ENCODE measurements at regions not wholly inside any gene's neighbourhood (a gene's known extent, or its start where the extent isn't known, plus 50 kb on each side); places are given as distances from the start of the nearest gene placed in this dataset.

DNA sequence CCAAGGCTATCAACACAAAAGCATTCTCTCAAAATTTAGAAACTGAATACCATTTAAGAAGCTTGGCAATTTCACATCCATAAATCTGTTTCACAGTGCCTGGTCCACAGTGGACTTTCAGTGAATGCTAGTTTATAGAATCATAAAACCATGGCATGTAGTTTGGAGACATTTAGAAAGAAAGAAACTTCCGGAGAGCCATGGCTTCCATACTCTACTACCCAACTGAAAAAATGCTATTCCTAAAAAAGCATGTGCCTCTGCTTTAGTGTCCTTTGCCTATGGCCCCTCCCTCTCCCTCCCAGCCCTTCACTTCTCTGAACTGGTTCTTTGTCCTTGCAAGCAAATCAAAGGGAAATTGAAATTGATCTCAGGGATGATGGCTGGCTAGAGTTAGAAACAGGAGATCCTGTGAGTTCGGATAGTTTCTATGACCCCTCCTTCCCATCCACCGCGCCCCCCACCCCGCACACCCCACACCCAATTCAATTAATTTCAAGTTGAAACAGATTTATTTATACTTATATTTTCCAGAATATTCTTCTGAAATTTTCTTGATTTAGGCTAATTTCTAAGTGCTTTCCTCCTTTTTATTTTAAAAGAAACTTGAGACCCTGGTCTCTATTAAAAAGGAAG lies 248.3 kb downstream of the TRIB2 start:
- no peak for DNase-seq (ENCODE audit: low read depth in 1 of 2, low spot score in 1 of 2)
- Histone ChIP-seq H3K4me3 (no peak overlapping the region), H3K36me3 (no peaks in the 10 kb centered on the region), H3K27ac (no peak overlapping the region), H3K9me3 (ENCODE audit: low read depth) (no peaks in the 10 kb centered on the region), H3K27me3 (no peaks in the 10 kb centered on the region), H3K4me1 (ENCODE audit: low read depth) (no peaks in the 10 kb centered on the region)
- TF ChIP-seq, protein P1, sequence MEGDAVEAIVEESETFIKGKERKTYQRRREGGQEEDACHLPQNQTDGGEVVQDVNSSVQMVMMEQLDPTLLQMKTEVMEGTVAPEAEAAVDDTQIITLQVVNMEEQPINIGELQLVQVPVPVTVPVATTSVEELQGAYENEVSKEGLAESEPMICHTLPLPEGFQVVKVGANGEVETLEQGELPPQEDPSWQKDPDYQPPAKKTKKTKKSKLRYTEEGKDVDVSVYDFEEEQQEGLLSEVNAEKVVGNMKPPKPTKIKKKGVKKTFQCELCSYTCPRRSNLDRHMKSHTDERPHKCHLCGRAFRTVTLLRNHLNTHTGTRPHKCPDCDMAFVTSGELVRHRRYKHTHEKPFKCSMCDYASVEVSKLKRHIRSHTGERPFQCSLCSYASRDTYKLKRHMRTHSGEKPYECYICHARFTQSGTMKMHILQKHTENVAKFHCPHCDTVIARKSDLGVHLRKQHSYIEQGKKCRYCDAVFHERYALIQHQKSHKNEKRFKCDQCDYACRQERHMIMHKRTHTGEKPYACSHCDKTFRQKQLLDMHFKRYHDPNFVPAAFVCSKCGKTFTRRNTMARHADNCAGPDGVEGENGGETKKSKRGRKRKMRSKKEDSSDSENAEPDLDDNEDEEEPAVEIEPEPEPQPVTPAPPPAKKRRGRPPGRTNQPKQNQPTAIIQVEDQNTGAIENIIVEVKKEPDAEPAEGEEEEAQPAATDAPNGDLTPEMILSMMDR (IDR thresholded peaks at IDR 0.05; ENCODE audit: low read depth, low read length), result no peak

DNA sequence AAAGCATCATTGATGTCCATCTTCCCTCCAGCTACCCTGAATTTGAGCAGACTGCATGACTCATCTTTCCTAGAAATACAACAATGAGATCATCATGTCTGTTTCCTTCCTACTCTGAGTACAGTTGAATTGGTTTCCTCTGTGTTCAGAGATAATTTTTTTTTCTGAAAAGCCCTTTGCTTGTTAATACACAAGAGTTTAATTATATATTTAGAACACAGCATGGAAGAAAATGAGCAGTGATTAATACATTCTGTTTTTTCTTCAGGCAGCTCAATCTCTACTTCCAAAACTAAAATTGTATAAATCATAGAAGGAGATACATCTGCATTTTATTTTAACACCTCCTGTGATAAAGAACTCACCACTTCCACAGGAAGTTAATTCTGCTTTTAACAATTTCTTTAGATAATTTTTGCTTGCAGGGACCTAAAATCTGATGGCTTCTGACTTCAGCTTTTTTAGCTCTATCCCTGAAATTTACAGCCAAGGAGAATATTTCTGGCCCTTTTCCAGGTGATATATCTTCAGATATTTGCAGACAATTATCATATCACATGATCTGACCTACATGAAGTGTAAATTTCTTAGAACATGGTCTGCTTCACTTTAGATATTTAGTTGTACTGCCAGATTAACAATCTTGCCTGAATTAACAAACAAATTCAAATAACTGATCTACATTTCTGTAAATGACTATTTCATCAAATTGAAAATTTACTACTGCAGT lies 249.0 kb downstream of the TRIB2 start:
- H3K4me1 ChIP-seq (ENCODE audit: low read depth), result no peaks in the 10 kb centered on the region
- DNase-seq (ENCODE audit: low read depth in 1 of 2, low spot score in 1 of 2), result peak in 1 of 2 donors; percentile 70
- no peak overlapping the region for H3K27ac ChIP-seq
- TF ChIP-seq, protein P1 (IDR thresholded peaks at IDR 0.05; ENCODE audit: low read depth, low read length), result no peak
- H3K36me3 ChIP-seq, result no peaks in the 10 kb centered on the region
- no peaks in the 10 kb centered on the region for H3K9me3 ChIP-seq (ENCODE audit: low read depth)
- H3K4me3 ChIP-seq, result no peak overlapping the region
- H3K27me3 ChIP-seq, result no peaks in the 10 kb centered on the region

DNA sequence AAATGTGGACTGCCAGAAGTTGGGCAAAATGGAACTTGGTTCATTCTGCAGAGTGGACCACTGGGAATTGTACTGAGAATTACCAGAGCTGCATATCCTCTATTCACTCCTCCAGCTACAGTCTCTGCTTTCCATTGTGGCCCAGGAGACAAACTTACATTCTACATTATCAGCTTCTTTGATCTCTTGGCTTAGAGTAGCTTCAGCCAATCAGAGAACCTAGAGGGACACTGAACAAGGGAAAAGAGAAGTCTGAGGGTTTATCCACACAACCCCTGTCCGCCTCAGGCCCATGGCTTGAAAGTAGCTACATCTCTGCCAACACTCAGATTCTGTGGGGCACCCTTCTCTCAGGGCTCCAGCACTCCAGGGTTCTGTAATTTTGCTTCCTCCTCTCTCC lies 251.1 kb downstream of the TRIB2 start:
- Histone ChIP-seq H3K27me3 (no peaks in the 10 kb centered on the region), H3K36me3 (no peaks in the 10 kb centered on the region), H3K4me3 (no peak overlapping the region), H3K9me3 (ENCODE audit: low read depth) (no peaks in the 10 kb centered on the region), H3K27ac (no peak overlapping the region), H3K4me1 (ENCODE audit: low read depth) (no peaks in the 10 kb centered on the region)
- TF ChIP-seq, protein P1 (IDR thresholded peaks at IDR 0.05; ENCODE audit: low read depth, low read length), result no peak
- no peak for DNase-seq (ENCODE audit: low read depth in 1 of 2, low spot score in 1 of 2)

DNA sequence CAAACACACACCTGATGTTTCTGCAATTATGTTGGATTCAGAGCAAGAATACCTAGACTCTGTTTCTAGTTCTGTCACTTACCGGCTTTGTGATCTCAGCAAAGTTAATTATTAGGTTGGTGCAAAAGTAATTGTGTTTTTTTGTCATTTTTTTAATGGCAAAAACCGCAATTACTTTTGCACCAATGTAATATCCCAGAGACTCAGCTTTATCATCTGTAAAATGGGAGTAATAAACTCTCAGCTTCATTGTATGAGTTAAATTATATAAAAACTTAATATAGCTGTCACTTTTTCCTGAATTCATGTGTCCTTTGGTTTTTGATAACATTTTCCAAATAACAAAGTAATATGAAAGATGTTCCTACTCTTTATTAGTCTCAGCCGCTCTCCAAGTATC lies 251.7 kb downstream of the TRIB2 start:
- no peaks in the 10 kb centered on the region for H3K4me1 ChIP-seq (ENCODE audit: low read depth)
- no peak overlapping the region for H3K4me3 ChIP-seq
- DNase-seq (ENCODE audit: low read depth in 1 of 2, low spot score in 1 of 2), result no peak
- no peaks in the 10 kb centered on the region for H3K27me3 ChIP-seq
- H3K27ac ChIP-seq, result no peak overlapping the region
- H3K36me3 ChIP-seq, result no peaks in the 10 kb centered on the region
- no peaks in the 10 kb centered on the region for H3K9me3 ChIP-seq (ENCODE audit: low read depth)
- TF ChIP-seq, protein P1 (IDR thresholded peaks at IDR 0.05; ENCODE audit: low read depth, low read length), result no peak

DNA sequence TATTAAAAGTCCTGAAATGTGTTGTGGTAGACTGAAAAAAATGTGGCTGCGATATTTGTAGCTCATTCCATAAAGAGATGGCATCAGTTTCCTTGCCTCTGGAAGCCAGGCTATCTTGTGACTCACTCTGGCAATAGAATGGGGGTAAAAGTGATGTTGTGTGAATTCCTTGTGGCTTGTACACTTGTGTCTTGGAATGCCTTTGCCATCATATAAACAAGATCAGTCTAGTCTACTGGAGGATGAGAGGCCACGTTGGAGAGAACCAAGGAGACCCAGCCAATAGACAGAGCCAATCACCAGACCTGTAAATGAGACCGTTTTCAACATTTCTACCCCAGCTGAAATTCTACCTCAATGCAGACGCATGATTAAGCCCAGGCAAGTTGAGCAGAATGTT lies 254.1 kb downstream of the TRIB2 start:
- peak in 1 of 2 donors; percentile 48 for DNase-seq (ENCODE audit: low read depth in 1 of 2, low spot score in 1 of 2)
- no peaks in the 10 kb centered on the region for H3K4me1 ChIP-seq (ENCODE audit: low read depth)
- H3K27ac ChIP-seq, result no peak overlapping the region
- no peak overlapping the region for H3K4me3 ChIP-seq
- no peaks in the 10 kb centered on the region for H3K36me3 ChIP-seq
- TF ChIP-seq, protein P1 (IDR thresholded peaks at IDR 0.05; ENCODE audit: low read depth, low read length), result no peak
- H3K27me3 ChIP-seq, result no peaks in the 10 kb centered on the region
- H3K9me3 ChIP-seq (ENCODE audit: low read depth), result no peaks in the 10 kb centered on the region

All from cardiac muscle cell (in vitro differentiated cells and primary cell).